Epithelial cell of esophagus (primary cell): ENCODE measurements at regions not wholly inside any gene's neighbourhood (a gene's known extent, or its start where the extent isn't known, plus 50 kb on each side); places are given as distances from the start of the nearest gene placed in this dataset.

Experiments used
- DNase-seq: peaks from one replicate; pipeline ENCODE4 v3.0.0; 2010; ENCODE audit warnings: low read depth
- H3K4me3 ChIP-seq: 2 replicates; pipeline ENCODE4 v1.5.1; 2011; ENCODE audit warnings: mild to moderate bottlenecking, low read length, control low read depth
- TF ChIP-seq, protein P1 (sequence below): IDR thresholded peaks from 2 replicates; pipeline ENCODE4 v1.5.1; 2011; ENCODE audit warnings: low read depth, mild to moderate bottlenecking, low read length, control low read depth, inconsistent platforms; ENCODE audit not compliant: insufficient read depth; ENCODE audit errors: missing control alignments

GRCh38 chr5:121719255-121719654 lies 132.4 kb upstream of the FTMT start:
- TF ChIP-seq, protein P1, sequence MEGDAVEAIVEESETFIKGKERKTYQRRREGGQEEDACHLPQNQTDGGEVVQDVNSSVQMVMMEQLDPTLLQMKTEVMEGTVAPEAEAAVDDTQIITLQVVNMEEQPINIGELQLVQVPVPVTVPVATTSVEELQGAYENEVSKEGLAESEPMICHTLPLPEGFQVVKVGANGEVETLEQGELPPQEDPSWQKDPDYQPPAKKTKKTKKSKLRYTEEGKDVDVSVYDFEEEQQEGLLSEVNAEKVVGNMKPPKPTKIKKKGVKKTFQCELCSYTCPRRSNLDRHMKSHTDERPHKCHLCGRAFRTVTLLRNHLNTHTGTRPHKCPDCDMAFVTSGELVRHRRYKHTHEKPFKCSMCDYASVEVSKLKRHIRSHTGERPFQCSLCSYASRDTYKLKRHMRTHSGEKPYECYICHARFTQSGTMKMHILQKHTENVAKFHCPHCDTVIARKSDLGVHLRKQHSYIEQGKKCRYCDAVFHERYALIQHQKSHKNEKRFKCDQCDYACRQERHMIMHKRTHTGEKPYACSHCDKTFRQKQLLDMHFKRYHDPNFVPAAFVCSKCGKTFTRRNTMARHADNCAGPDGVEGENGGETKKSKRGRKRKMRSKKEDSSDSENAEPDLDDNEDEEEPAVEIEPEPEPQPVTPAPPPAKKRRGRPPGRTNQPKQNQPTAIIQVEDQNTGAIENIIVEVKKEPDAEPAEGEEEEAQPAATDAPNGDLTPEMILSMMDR: no peak
- DNase-seq: no peak

GRCh38 chr5:121725450-121725849 lies 126.2 kb upstream of the FTMT start:
- H3K4me3 ChIP-seq: no peak overlapping the region
- DNase-seq: peak; percentile 80
- TF ChIP-seq, protein P1: no peak

More at GRCh38 chr5:121719255-121719654, 132.4 kb upstream of the FTMT start:
- H3K4me3 ChIP-seq: no peak overlapping the region

GRCh38 chr5:121726991-121727390 lies 124.7 kb upstream of the FTMT start:
- H3K4me3 ChIP-seq: no peak overlapping the region
- TF ChIP-seq, protein P1: no peak
- no peak for DNase-seq

DNA sequence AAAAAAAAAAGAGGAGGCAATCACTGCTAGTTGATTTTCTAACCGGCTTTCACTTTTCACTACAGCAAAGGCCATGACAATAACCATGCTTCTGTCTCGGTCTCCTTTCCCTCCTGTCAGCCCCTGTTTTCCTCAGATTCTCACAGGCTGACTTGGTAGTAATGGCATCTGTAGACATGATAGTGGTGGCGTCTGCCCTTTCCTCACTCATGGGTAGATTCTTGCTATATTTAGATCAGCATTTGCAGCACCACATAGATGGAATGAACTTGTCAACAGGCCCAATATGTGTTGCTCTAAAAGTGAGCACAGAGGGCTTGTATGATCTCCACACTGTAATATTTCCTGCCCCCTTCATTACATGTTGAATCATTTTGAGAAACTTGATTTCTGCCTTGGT lies 120.3 kb upstream of the FTMT start:
- DNase-seq: no peak
- TF ChIP-seq, protein P1: no peak
- no peak overlapping the region for H3K4me3 ChIP-seq

DNA sequence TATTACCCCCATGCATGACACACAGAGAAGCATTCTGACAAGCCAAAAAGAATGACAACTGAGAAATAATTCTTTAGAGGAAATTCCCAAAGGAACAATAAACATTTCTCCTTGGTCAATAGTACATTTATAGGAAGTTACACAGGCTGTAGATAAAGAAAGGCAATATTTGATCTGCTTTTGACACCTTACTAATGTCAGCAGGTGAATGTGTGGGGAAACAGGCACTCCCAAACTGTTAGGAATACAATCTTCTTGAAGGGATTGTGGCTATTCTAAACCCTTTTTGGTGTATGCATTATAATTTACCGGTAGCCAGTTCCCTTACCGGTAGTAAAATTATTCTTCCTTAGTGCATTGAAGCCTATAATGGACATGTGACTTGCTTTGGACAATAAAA lies 116.1 kb upstream of the FTMT start:
- TF ChIP-seq, protein P1: no peak
- H3K4me3 ChIP-seq: no peak overlapping the region
- DNase-seq: no peak

- TF ChIP-seq, protein P1: no peak
- DNase-seq: no peak
- H3K4me3 ChIP-seq: no peak overlapping the region
Measured at GRCh38 chr5:121737120-121737519, 114.6 kb upstream of the FTMT start.

- no peak for DNase-seq
- no peak overlapping the region for H3K4me3 ChIP-seq
- TF ChIP-seq, protein P1: no peak
Measured at GRCh38 chr5:121741156-121741555, 110.5 kb upstream of the FTMT start.
